B cell (primary cell): ENCODE measurements at regions not wholly inside any gene's neighbourhood (a gene's known extent, or its start where the extent isn't known, plus 50 kb on each side); places are given as distances from the start of the nearest gene placed in this dataset.

Experiments used
- ATAC-seq: fragments of 200-7000 bp; cut with Tn5 transposase; one replicate; pipeline ENCODE4 v1.10.0; 2021; ENCODE audit warnings: low read depth, mild to moderate bottlenecking, moderate number of reproducible peaks, moderate library complexity
- CTCF ChIA-PET: fragments of 350-600 bp; sonication (Branson Sonifier 250); formaldehyde crosslinking; loops from one replicate; lab custom pipeline; 2021; ENCODE audit warnings: antibody characterized with exemption, inconsistent platforms; lab: Charles Lee
- POLR2A ChIA-PET: fragments of 350-600 bp; sonication (Branson Sonifier 250); formaldehyde crosslinking; loops from one replicate; lab custom pipeline; 2021; ENCODE audit warnings: antibody characterized with exemption; lab: Charles Lee
- DNase-seq: peaks from one replicate; pipeline ENCODE4 v3.0.0; 2013
- H2AFZ ChIP-seq: 2 replicates; pipeline ENCODE4 v1.6.1; 2012; ENCODE audit warnings: mild to moderate bottlenecking, low read depth, low read length; ENCODE audit not compliant: insufficient read depth, poor library complexity, severe bottlenecking
- H3K27ac ChIP-seq, 2 donors: 1 replicate in 1 of 2; 2 replicates in 1 of 2; pipeline ENCODE4 v1.5.1; 2012 to 2013; ENCODE audit warnings: low read length in 2 of 2, mild to moderate bottlenecking in 2 of 2, moderate library complexity in 1 of 2
- H3K27me3 ChIP-seq, 4 experiments: fragments of 200-600 bp in 1 of 4; sonication (generic) in 1 of 4; replicated peaks in 1 of 4; 1 replicate in 2 of 4; 2 replicates in 2 of 4; pipeline versions ENCODE4 v1.6.1 to v1.7.0; 2013 to 2016; ENCODE audit warnings: low read length in 3 of 4, mild to moderate bottlenecking in 2 of 4, mixed read lengths in 1 of 4, moderate library complexity in 1 of 4; ENCODE audit not compliant: insufficient read depth in 4 of 4, control insufficient read depth in 3 of 4; ENCODE audit errors: control extremely low read depth in 1 of 4
- H3K36me3 ChIP-seq, 2 experiments: replicated peaks in 1 of 2; 1 replicate in 1 of 2; 2 replicates in 1 of 2; pipeline versions ENCODE4 v1.6.1 to v1.7.1; 2013; ENCODE audit warnings: low read length in 1 of 2; ENCODE audit not compliant: insufficient read depth in 2 of 2, control insufficient read depth in 1 of 2; ENCODE audit errors: control extremely low read depth in 1 of 2, extremely low read depth in 1 of 2
- H3K4me1 ChIP-seq, 2 donors: fragments of 200-600 bp in 1 of 2; sonication (generic) in 1 of 2; 1 replicate in 1 of 2; 2 replicates in 1 of 2; pipeline versions ENCODE4 v1.5.1 to v1.6.1; 2013 to 2017; ENCODE audit warnings: low read length in 2 of 2; ENCODE audit not compliant: control insufficient read depth in 2 of 2, insufficient read depth in 2 of 2
- H3K4me2 ChIP-seq: replicated peaks from 2 replicates; pipeline ENCODE3; 2012; ENCODE audit warnings: mild to moderate bottlenecking, low read depth, low read length; ENCODE audit not compliant: poor library complexity, severe bottlenecking
- H3K4me3 ChIP-seq, 5 experiments: fragments of 200-600 bp in 1 of 5; sonication (generic) in 1 of 5; 1 replicate in 3 of 5; 2 replicates in 2 of 5; pipeline versions ENCODE4 v1.5.1 to v1.7.0; 2011 to 2016; ENCODE audit warnings: low read length in 4 of 5, mild to moderate bottlenecking in 4 of 5, low read depth in 2 of 5, control low read depth in 1 of 5, moderate library complexity in 1 of 5; ENCODE audit not compliant: insufficient read depth in 1 of 5; ENCODE audit errors: control extremely low read depth in 1 of 5, extremely low read depth in 1 of 5
- H3K79me2 ChIP-seq: fragments of 200-600 bp; sonication (generic); one replicate; pipeline ENCODE4 v1.6.0; 2016; ENCODE audit warnings: low read length; ENCODE audit not compliant: control insufficient read depth, insufficient read depth
- H3K9ac ChIP-seq: fragments of 200-600 bp; sonication (generic); 2 replicates; pipeline ENCODE4 v1.6.1; 2017; ENCODE audit warnings: mild to moderate bottlenecking, low read length, moderate library complexity
- H3K9me3 ChIP-seq, 3 donors: one replicate each; pipeline versions ENCODE4 v1.6.1 to v1.7.1; 2013; ENCODE audit warnings: low read length in 2 of 3; ENCODE audit not compliant: control insufficient read depth in 2 of 3, insufficient read depth in 1 of 3; ENCODE audit errors: control extremely low read depth in 1 of 3
- H4K20me1 ChIP-seq: 2 replicates; pipeline ENCODE4 v1.6.0; 2012; ENCODE audit warnings: mild to moderate bottlenecking, low read length; ENCODE audit not compliant: insufficient read depth, control insufficient read depth, poor library complexity, severe bottlenecking
- H3K27ac Mint-ChIP-seq: one replicate; pipeline ENCODE4 v1.8.0; 2021; ENCODE audit warnings: mixed read lengths
- H3K27me3 Mint-ChIP-seq: one replicate; pipeline ENCODE4 v1.8.0; 2021; ENCODE audit warnings: mixed read lengths
- H3K4me1 Mint-ChIP-seq: one replicate; pipeline ENCODE4 v1.8.0; 2021; ENCODE audit warnings: mixed read lengths
- H3K4me3 Mint-ChIP-seq: one replicate; pipeline ENCODE4 v1.8.0; 2021; ENCODE audit warnings: mixed read lengths
- H3K9me3 Mint-ChIP-seq: one replicate; pipeline ENCODE4 v1.8.0; 2022; ENCODE audit warnings: mixed read lengths; ENCODE audit not compliant: insufficient read depth
- EZH2 ChIP-seq: IDR thresholded peaks from 2 replicates; pipeline ENCODE4 v1.6.1; 2012; ENCODE audit warnings: borderline replicate concordance, low read depth, mild to moderate bottlenecking, moderate library complexity, low read length; ENCODE audit not compliant: insufficient read depth, poor library complexity, severe bottlenecking
- WGBS: methylation state at CpG from one replicate; pipeline ENCODE4 v1.1.5; 2013; ENCODE audit warnings: missing lambda C conversion rate; ENCODE audit not compliant: insufficient coverage; 5-methylcytosine and 5-hydroxymethylcytosine counted together
- intact Hi-C: fragments of 100-400 bp; cut with micrococcal nuclease; formaldehyde crosslinking; loops from one replicate; pipeline ENCODE4 v1.10.0; 2022
- TF ChIP-seq, protein P1 (sequence below): fragments of 200-600 bp; IDR thresholded peaks from one replicate; pipeline ENCODE4 v1.8.0; 2022; ENCODE audit warnings: antibody characterized with exemption, mild to moderate bottlenecking

DNA sequence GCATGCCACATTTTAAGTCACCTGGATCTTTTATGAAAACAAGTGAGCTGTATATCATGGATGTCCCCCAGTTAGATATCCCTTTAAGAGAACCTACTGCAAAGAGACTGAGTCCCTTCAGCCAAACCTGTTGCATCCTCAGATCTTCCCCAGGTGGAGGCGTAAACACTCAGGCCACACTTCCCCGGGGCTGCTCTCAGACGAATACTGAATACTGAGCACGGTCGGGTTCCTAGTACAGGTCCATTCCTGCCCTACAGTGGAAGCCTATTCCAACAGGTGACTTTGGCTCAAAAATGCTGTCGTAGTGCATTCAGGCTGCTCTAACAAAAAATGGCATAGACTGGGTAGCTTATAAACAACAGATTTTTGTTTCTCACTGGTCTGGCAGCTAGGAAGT is 320.2 kb upstream of the CLNK start:
- H4K20me1 ChIP-seq, result no peaks in the 10 kb centered on the region
- Mint-ChIP-seq H3K27ac (no peak overlapping the region), H3K4me3 (no peak overlapping the region), H3K27me3 (no peaks in the 10 kb centered on the region), H3K4me1 (peaks cover 13% of the 10 kb centered on the region), H3K9me3 (no peaks in the 10 kb centered on the region)
- peak overlapping the region; percentile 32 for H3K4me2 ChIP-seq
- DNase-seq, result no peak
- H2AFZ ChIP-seq, result peak overlapping the region; percentile 32
- no peak for ATAC-seq
- no peak overlapping the region for H3K27ac ChIP-seq
- no peaks in the 10 kb centered on the region for H3K27me3 ChIP-seq
- peaks cover 0 to 12% (median 0%) of the 10 kb centered on the region in 3 donors for H3K9me3 ChIP-seq
- no peaks in the 10 kb centered on the region for H3K79me2 ChIP-seq
- H3K4me3 ChIP-seq, result no peak overlapping the region
- WGBS, result 94% methylated on average over 6 of the region's 6 CpGs
- intact Hi-C loops, result no loop called here
- ChIA-PET POLR2A (no interaction called here), CTCF (interaction anchor here (2.0 kb wide), 1 partner anchor 16 kb away, joined by 6 read pairs; no protein-coding TSS in a partner anchor)
- no peaks in the 10 kb centered on the region for H3K36me3 ChIP-seq
- TF ChIP-seq, protein P1, sequence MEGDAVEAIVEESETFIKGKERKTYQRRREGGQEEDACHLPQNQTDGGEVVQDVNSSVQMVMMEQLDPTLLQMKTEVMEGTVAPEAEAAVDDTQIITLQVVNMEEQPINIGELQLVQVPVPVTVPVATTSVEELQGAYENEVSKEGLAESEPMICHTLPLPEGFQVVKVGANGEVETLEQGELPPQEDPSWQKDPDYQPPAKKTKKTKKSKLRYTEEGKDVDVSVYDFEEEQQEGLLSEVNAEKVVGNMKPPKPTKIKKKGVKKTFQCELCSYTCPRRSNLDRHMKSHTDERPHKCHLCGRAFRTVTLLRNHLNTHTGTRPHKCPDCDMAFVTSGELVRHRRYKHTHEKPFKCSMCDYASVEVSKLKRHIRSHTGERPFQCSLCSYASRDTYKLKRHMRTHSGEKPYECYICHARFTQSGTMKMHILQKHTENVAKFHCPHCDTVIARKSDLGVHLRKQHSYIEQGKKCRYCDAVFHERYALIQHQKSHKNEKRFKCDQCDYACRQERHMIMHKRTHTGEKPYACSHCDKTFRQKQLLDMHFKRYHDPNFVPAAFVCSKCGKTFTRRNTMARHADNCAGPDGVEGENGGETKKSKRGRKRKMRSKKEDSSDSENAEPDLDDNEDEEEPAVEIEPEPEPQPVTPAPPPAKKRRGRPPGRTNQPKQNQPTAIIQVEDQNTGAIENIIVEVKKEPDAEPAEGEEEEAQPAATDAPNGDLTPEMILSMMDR, result no peak
- no peak for TF ChIP-seq EZH2
- H3K4me1 ChIP-seq, result peaks cover 12 to 15% of the 10 kb centered on the region in 2 donors
- no peak overlapping the region for H3K9ac ChIP-seq

DNA sequence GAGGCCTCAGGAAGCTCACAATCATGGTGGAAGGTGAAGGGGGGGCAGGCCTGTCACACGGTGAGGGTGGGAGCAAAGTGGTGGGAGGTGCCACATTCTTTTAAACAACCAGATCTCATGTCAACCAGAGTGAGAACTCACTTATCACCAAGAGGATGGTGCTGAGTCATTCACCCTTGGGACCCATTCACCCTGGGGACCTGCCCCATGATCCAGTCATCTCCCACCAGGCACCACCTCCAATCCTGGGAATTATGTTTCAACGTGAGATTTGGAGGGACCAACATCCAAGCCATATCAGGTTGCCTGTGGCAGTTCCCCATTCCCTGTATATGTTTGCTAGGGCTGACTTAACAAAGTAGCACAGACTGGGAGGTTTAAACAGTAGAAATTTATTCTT is 318.4 kb upstream of the CLNK start:
- CTCF ChIA-PET, result no interaction called here
- no peak overlapping the region for H3K4me3 ChIP-seq
- no peaks in the 10 kb centered on the region for H3K79me2 ChIP-seq
- H3K9ac ChIP-seq, result no peak overlapping the region
- Mint-ChIP-seq H3K27me3 (no peaks in the 10 kb centered on the region), H3K4me1 (peaks cover 13% of the 10 kb centered on the region), H3K4me3 (no peak overlapping the region), H3K27ac (no peak overlapping the region), H3K9me3 (no peaks in the 10 kb centered on the region)
- POLR2A ChIA-PET, result no interaction called here
- TF ChIP-seq EZH2, result no peak
- TF ChIP-seq, protein P1, result no peak
- peaks cover 0 to 6% (median 0%) of the 10 kb centered on the region in 3 donors for H3K9me3 ChIP-seq
- intact Hi-C loops, result no loop called here
- H3K27ac ChIP-seq, result no peak overlapping the region
- DNase-seq (no peak), ATAC-seq (no peak)
- peaks cover 12 to 15% of the 10 kb centered on the region in 2 donors for H3K4me1 ChIP-seq
- H4K20me1 ChIP-seq, result no peaks in the 10 kb centered on the region
- H3K36me3 ChIP-seq, result no peaks in the 10 kb centered on the region
- no CpG with 5 or more reads among the region's 2 CpGs for WGBS
- no peaks in the 10 kb centered on the region for H3K27me3 ChIP-seq
- H3K4me2 ChIP-seq, result no peak overlapping the region
- no peak overlapping the region for H2AFZ ChIP-seq
